ENCODE measurements at regions not wholly inside any gene's neighbourhood (a gene's known extent, or its start where the extent isn't known, plus 50 kb on each side); places are given as distances from the start of the nearest gene placed in this dataset.

GRCh38 chr15:58261368-58261767, 123.2 kb downstream of the AQP9 start:
- Histone ChIP-seq H3K27me3 (no peaks in the 10 kb centered on the region), H3K27ac (no peak overlapping the region), H3K9me3 (no peaks in the 10 kb centered on the region), H3K4me1 (no peaks in the 10 kb centered on the region), H3K4me3 (no peak overlapping the region), H3K36me3 (ENCODE audit: low read depth, missing control alignments) (no peaks in the 10 kb centered on the region)
- 79 to 96% methylated on average over 5 of the region's 5 CpGs for WGBS, 2 donors
- intact Hi-C loops (cut with DNase I; ENCODE audit: low total_unique reads) = no loop called here
- no peak for TF ChIP-seq POLR2A (IDR thresholded peaks at IDR 0.05)
- TF ChIP-seq, protein P1, sequence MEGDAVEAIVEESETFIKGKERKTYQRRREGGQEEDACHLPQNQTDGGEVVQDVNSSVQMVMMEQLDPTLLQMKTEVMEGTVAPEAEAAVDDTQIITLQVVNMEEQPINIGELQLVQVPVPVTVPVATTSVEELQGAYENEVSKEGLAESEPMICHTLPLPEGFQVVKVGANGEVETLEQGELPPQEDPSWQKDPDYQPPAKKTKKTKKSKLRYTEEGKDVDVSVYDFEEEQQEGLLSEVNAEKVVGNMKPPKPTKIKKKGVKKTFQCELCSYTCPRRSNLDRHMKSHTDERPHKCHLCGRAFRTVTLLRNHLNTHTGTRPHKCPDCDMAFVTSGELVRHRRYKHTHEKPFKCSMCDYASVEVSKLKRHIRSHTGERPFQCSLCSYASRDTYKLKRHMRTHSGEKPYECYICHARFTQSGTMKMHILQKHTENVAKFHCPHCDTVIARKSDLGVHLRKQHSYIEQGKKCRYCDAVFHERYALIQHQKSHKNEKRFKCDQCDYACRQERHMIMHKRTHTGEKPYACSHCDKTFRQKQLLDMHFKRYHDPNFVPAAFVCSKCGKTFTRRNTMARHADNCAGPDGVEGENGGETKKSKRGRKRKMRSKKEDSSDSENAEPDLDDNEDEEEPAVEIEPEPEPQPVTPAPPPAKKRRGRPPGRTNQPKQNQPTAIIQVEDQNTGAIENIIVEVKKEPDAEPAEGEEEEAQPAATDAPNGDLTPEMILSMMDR (IDR thresholded peaks at IDR 0.05) = no peak
- no peak for DNase-seq

- TF ChIP-seq, protein P1 (IDR thresholded peaks at IDR 0.05) = no peak
- no peak for TF ChIP-seq POLR2A (IDR thresholded peaks at IDR 0.05)
- no peak overlapping the region for H3K27ac ChIP-seq
- 82 to 87% methylated on average over 4 of the region's 4 CpGs for WGBS, 2 donors
- no peaks in the 10 kb centered on the region for H3K4me1 ChIP-seq
- H3K27me3 ChIP-seq = no peaks in the 10 kb centered on the region
- no peaks in the 10 kb centered on the region for H3K36me3 ChIP-seq (ENCODE audit: low read depth, missing control alignments)
- H3K4me3 ChIP-seq = no peak overlapping the region
- DNase-seq = no peak
- no peaks in the 10 kb centered on the region for H3K9me3 ChIP-seq
- intact Hi-C loops (cut with DNase I; ENCODE audit: low total_unique reads) = no loop called here
These were observed 126.1 kb downstream of the AQP9 start for GRCh38 chr15:58264053-58264971.

DNA sequence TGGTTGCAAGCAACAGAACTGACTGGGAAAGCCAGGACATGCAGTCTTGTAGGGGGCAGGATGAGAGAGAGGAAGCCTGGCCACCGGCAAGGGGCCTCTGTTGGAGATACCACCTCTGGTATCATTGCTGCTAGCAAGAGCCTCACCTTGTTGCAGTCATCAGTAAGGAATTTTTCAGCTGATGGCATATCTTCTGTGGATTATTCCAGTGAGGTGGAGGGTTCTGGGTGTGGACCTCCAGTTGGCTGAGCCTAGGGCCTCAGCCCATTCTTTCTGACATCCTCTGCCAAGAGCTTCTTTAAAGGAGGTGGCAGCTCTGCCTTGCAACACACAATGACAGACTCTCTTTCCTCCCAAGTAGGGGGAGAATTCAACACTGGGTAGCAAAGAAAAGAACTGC, 128.9 kb downstream of the AQP9 start:
- 57 to 90% methylated on average over 1 of the region's 1 CpG for WGBS, 2 donors
- DNase-seq = no peak
- no peaks in the 10 kb centered on the region for H3K9me3 ChIP-seq
- H3K4me1 ChIP-seq = no peaks in the 10 kb centered on the region
- no peaks in the 10 kb centered on the region for H3K27me3 ChIP-seq
- TF ChIP-seq, protein P1 (IDR thresholded peaks at IDR 0.05) = no peak
- TF ChIP-seq POLR2A (IDR thresholded peaks at IDR 0.05) = no peak
- H3K36me3 ChIP-seq (ENCODE audit: low read depth, missing control alignments) = no peaks in the 10 kb centered on the region
- H3K27ac ChIP-seq = no peak overlapping the region
- intact Hi-C loops (cut with DNase I; ENCODE audit: low total_unique reads) = no loop called here
- no peak overlapping the region for H3K4me3 ChIP-seq

GRCh38 chr15:58268746-58269267, 130.6 kb downstream of the AQP9 start:
- intact Hi-C loops (cut with DNase I; ENCODE audit: low total_unique reads) = no loop called here
- no peak overlapping the region for H3K4me3 ChIP-seq
- no peaks in the 10 kb centered on the region for H3K4me1 ChIP-seq
- no peak overlapping the region for H3K27ac ChIP-seq
- no peaks in the 10 kb centered on the region for H3K27me3 ChIP-seq
- H3K36me3 ChIP-seq (ENCODE audit: low read depth, missing control alignments) = no peaks in the 10 kb centered on the region
- WGBS, 2 donors = 82 to 96% methylated on average over 5 of the region's 5 CpGs
- H3K9me3 ChIP-seq = no peaks in the 10 kb centered on the region
- DNase-seq = no peak
- TF ChIP-seq, protein P1 (IDR thresholded peaks at IDR 0.05) = no peak
- TF ChIP-seq POLR2A (IDR thresholded peaks at IDR 0.05) = no peak
